ENCODE measurements at regions not wholly inside any gene's neighbourhood (a gene's known extent, or its start where the extent isn't known, plus 50 kb on each side); places are given as distances from the start of the nearest gene placed in this dataset.

DNA sequence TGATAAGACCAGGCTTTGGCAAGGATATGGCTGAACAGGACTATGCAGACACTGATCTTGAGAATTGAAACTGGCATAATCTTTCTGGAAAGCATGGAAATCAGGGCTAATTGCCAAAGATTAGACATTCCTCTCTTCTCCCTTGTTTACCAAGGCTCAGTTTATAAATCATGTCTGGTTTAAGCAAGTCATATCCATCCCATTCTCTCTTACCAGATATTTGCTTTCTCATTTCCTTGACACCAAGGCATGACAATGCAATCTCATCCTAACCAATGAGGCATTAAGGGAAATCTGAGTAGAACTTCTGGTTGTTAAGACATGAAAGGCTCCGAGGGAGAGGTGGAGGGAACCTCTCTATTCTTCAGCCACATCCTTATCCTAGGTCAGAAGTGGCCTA lies 110.3 kb upstream of the CEP85L start:
- no peak for DNase-seq (ENCODE audit: extremely low read depth in 1 of 11, low read depth in 9 of 11, low spot score in 4 of 11)

DNA sequence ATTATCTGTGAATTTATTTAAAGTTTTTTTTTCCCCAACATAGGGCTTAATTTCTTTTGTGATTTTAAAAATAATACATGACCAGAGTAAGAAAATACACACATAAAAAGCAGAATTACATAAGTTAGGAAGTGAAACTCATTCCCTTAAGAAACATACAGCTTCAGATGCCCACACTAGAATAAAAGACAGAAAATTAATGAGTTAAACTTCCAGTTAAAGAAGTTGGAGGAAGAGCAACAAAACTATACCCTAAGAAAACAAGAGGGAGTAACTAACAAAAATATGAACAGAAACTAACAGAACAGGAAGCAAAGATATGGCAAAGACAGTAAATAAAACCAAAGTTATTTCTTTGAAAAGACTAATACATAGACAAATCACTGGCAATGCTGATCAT lies 107.6 kb upstream of the CEP85L start:
- DNase-seq (ENCODE audit: extremely low read depth in 1 of 11, low read depth in 9 of 11, low spot score in 4 of 11), result no peak

DNA sequence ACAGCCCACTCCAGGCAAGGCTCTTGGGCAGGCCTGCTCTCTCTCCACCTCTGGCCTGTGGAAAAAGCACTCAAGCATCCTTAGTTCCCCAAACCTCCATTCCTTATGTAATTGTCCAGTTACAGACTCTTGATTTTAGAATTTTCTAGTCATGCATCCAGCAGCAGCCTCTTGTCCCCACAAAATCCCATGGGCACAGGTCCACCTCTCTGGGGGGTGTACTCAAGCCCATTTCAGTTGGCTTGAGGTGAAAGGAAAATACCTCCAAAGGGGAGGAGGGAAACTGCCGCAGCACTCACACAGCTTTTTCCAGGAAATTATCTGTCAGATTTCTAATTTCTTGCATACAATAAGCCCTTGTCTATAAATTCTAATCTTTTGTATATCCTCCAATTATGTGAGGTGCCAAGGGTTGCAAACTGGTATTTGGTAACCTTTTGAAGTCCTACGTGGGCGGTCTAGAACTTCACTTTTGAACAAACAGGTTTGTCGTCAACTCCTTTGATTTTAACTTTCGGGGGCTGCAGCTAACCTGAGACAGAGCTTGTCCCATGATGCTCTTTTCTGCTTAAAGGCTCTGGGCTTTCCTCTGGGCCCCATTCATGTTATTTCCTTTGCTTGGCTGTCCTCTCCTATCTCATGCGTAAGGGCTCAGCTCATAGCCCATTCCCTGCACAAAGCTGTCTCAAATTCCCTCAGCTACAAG lies 104.7 kb upstream of the CEP85L start:
- DNase-seq (ENCODE audit: extremely low read depth in 1 of 11, low read depth in 9 of 11, low spot score in 4 of 11), result no peak

DNA sequence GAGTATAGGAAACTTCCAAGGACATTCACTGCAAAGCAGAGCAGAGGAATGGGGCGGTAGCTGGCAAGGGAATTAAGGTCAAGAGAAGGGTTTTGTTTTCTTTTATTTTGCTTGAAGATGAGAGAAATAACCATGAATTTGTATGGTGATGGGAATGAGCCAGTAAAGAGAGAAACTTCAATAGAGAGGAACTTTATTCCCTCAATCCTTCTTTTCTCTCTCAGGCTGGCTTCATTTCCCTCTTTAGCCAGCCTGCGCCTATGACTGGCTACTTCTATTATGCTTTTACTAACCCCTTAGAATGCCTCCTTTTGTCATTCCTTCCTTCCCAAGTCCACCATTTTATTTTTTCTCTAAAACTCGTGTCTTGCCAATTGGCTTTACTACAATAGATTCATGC lies 101.4 kb upstream of the CEP85L start:
- no peak for DNase-seq (ENCODE audit: extremely low read depth in 1 of 11, low read depth in 9 of 11, low spot score in 4 of 11)

DNA sequence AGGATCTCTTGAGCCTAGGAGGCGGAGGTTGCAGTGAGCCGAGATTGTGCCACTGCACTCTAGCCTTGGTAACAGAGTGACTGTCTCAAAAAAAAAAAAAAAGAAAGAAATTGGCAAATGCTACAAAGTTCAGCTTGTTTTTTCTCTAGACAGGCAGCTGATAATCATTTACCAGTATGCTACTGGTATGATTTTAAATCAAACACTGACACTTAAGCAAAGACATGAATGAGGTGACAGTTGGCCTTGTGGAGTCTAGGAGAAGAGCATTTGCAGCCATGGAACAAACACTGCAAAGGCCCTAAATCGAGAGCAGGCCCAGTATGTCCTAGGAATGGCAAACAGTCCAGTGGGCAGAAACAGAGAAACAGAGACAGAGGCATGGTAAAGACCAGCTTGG lies 99.7 kb upstream of the CEP85L start:
- DNase-seq (ENCODE audit: extremely low read depth in 1 of 11, low read depth in 9 of 11, low spot score in 4 of 11), result no peak

DNA sequence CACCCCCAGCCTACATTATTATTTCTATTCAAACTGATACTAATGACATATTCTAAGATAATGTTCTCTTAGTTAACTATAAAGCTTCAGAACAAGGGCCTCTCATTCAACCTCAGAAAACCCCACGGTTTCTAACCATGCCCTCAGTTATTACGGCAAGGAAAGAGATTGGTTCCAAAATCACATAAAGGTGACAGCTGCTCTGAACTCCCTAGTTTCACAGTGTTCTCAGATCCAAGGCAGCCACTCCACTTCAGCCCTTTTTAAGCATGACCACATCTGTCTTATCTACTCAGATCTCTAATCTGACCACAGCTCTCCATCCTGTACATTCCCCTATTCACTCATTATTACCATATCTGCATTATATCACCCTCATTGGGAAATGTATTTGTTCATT lies 98.8 kb upstream of the CEP85L start:
- no peak for DNase-seq (ENCODE audit: extremely low read depth in 1 of 11, low read depth in 9 of 11, low spot score in 4 of 11)

DNA sequence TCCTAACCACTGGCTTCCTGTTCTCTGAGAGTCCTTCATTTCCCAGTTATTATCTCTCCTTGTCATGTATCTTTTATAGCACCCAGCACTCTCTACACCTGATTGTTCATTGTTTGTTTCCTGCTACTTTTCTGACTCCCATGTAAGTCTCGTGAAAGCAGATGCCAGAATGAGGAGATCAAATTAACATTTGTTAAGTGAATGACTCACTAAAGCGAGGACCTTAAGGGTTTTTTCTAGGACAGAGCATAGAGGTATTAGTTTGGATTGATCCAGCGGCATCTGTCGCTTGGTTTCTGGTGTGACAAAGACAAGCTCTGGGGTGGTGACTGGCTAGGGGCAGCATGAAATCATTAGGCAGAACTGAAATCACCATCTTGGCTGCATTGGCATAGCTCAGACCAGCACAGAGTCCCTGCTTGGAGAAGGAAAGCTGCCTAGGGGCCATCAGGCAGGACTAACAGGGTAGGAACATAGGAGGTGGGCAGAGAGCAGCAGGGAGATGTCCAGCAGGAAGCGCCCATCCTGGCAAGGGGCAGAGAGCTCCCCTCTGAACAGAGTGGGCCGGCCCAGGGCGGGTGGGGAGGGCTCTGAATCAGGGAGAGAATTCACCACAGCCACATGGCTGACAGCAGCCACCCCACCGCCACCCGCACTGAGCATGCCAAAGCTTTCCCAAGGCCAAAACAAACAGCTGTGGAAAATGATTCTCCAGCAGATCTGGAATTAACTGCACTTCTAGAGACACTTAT lies 97.1 kb upstream of the CEP85L start:
- DNase-seq (ENCODE audit: extremely low read depth in 1 of 11, low read depth in 9 of 11, low spot score in 4 of 11), result no peak

DNA sequence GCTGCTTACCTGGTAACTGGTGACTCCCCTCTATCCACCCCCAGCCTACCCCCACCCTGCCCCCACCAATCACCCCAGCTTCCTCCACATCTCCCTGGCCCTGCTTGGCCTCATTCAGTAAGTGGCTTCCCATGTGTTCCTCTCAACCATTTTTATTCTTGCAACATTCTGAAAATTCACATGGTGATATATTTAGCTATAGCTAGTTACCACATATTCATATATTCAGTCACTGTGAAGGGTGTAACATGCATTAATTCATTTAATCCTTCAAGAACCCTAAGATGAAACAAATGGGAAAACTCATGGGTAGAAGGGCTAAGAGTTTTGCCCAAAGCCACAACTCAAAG lies 95.4 kb upstream of the CEP85L start:
- no peak for DNase-seq (ENCODE audit: extremely low read depth in 1 of 11, low read depth in 9 of 11, low spot score in 4 of 11)

DNA sequence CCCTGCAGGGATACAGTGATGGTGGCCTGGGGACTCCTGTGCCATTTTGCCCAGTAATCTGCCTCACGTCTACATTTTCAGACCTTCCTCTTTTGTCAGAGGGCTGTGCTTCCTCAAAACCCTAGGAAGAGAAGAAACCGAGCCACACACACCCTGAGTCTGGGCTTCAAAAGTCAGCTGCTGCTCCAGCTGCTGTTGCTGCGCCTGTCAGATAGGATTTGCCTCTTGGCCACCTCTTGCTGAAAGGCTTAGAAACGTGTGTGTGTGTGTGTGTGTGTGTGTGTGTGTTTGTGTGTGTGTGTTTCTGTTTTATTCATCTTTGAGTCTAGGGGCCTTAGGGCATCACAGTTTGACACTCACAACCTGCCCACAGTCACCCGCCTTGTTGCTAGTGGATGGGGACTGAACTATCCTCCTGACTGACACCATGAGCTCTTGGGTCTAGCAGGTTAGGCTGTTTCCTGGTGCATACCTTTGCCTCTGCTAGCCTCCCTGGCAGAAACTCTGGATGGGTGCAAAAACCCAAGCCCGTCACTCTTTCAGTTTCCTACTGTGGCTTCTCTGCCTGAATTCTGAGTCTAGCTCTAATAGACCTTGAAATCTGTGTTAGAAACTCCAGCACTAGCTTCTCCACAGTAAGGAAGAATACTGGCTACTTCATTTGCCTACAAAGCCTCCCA lies 94.9 kb upstream of the CEP85L start:
- DNase-seq (ENCODE audit: extremely low read depth in 1 of 11, low read depth in 9 of 11, low spot score in 4 of 11), result no peak

DNA sequence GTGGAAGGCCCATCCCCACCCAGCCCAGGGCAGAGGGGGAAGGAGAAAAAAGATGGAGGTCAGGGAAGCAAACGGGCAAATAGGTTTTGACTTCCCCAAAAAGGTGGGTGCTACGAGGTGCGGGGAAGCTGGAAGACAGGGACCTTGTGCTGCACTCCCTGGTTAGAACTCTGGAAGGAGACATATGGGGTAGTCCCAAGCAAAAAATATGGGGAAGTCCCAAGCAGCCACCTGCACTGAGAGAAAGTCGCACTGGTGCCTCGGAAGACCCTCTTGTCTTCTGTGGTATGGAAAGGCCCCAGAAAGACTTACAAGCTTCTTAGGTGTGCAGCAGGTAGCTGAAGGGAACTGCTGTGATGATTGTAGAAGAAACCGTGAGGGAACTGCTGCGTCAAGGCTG lies 93.8 kb upstream of the CEP85L start:
- no peak for DNase-seq (ENCODE audit: extremely low read depth in 1 of 11, low read depth in 9 of 11, low spot score in 4 of 11)

DNA sequence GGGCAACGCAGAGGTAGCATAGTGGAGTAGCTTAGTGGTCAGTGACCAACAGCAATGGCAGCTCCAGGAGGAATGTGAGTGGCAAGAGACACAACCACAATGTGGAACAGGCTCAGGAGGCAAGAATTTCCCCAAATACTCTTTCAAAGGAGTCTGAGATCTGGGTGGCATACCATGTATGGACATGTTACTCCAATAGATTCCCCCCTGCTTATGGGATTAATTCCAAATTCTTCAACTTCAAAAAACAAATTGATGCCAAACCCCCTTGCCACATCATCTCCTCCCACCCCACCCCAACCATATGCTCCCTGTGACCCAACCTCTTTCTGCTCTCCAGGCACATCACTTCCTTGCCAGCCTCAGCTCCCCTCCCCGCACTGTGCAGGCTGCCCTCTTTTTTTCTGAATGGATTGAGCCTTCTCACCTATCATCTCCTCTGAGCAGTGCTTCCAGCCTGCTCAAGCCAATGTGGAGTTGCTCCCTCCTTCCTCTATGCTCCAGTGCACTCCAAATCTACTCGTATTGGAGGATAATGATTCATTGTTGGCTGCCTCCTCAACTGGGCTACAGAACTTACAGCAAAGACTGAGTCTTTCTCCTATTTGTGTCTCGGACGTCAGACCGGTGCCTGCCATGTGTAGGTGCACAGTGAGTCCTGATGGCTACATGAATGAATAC lies 93.0 kb upstream of the CEP85L start:
- DNase-seq (ENCODE audit: extremely low read depth in 1 of 11, low read depth in 9 of 11, low spot score in 4 of 11), result no peak

DNA sequence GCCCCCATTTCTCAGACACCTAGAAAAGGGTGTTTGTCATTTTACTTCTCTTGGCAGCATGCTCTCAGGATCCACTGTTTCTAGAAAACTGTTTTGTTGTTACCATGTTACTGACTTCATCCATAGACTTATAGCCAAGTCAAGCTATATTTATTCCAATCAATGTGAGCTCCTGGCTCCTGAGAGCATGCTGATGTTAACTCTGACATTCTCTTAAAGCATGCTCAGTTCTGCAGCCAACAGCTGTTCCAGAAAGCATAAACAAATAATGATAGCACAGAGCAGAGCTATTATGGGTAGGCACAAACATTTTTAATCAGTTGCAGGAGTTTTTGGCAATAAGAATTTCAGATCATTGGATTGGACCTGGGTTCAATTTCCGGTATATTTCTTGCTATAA lies 92.4 kb upstream of the CEP85L start:
- no peak for DNase-seq (ENCODE audit: extremely low read depth in 1 of 11, low read depth in 9 of 11, low spot score in 4 of 11)

DNA sequence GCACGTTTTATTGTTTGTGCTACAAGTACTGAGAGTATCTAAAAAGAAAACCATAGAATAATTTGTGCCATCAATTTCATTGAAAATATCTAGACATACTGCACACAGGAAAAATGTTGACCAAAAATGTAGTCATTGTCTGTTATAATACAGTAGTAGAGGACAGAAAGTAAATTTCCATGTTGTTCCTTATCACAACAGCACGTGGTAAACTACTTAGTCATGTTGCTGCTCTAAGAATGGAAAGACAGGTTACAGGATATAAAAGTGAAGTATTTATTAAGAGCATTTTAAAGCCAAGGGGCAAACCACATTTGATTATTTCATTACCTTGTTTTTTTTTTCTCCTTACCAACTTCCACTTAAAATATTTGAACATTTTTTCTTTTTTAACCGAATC lies 89.0 kb upstream of the CEP85L start:
- DNase-seq (ENCODE audit: extremely low read depth in 1 of 11, low read depth in 9 of 11, low spot score in 4 of 11), result no peak

DNA sequence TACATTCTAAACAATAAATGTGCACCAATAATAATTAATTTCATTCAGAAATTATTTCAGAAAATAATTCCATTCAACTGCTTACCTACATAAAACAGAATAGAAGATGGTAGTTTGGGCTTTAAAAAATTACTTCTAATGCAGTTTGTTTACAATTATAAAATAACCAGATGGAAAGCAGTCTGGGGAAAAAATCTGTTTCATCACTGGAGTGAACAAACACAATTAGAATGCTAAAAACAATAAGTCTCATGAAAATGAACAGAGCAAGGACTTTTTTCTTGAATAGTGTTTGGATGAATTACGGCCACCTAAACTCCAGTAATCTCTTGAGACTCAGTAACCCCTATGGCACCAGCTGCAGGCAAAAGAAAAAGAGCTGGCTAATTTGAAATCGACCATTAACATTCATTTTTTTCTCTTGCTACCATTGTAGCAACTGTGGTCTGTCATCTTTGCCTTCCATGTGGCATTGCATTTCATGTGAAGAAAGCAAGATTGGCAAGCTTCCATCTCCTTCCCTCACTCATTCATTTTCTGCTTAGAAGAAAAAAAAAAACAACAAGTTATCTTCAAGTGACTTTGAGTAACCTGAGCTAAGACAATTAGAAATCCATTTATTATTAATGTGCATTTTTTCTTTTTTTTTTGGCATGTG lies 88.4 kb upstream of the CEP85L start:
- DNase-seq (ENCODE audit: extremely low read depth in 1 of 11, low read depth in 9 of 11, low spot score in 4 of 11), result no peak

DNA sequence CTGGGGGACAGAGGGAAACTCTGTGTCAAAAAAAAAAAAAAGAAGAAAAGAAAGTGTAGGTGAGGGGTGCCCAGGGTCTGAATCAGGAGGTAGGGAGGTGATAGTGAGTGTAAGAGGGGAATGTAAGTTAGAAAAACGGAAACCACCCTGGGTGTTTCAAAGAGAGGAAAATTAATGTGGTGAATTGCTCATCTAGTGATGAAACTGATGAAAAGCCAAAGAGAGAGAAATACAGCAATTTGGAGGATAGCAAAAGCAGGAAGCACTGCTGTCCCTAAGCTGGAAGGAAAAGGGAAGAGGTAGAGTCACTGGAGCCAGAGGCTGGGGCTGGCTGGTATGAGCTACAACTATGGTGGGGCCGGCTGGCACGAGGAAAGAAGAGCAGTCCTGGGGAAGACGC lies 85.0 kb upstream of the CEP85L start:
- DNase-seq (ENCODE audit: extremely low read depth in 1 of 11, low read depth in 9 of 11, low spot score in 4 of 11), result no peak

DNA sequence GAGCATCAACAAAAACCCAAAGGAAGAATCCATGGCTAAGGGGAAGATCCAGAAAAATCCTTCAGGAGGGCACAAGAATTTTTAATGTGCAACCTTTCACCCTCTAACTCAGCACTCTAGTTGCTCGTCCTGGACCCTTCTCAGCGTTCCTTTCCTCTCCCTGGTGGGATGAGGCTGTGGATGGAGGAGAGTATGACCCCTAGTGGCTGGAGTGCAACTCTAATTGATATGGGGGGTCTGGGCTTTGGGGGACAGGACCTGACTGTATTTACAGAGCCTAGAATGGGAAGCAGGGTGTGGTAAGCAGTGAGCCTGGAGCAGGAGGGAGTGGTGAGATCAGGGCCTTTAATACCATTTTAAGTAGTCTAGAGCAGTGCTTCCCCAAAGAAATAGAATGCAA lies 83.9 kb upstream of the CEP85L start:
- no peak for DNase-seq (ENCODE audit: extremely low read depth in 1 of 11, low read depth in 9 of 11, low spot score in 4 of 11)

DNA sequence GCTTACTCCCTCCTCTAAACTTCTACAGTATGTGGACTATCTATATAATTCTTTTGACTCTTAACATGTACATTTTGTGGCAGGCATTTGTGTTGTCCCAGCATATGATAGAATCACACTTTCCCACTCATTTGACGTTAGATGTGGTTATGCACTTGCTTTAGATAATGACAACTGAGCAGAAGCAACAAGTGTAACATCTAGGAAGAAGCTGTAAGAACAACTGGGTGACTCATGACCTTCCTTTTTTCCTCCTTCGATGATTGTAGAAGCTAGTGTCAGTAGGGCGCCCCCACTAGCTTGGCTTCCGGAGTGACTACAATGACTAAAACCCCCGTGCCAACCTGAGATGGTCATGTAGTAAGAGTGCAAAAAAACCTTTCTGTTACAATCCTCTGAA lies 74.6 kb upstream of the CEP85L start:
- no peak for DNase-seq (ENCODE audit: extremely low read depth in 1 of 11, low read depth in 9 of 11, low spot score in 4 of 11)

DNA sequence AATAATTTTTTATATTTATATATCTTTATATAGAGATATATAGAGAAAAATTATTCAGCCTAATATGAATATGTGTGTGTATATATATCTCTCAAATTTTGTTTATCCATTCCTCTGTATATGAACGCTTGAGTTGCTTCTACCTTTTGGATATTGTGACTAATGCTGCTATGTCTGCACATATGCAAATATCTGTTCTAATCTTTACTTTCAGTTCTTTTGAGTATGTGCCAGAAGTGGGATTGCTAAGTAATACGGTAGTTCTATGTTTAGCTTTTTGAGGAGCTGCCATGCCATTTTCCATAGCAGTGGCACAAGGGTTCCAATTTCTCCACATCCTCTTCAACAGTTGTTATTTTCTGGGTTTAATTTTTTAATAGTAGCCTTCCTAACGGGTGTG lies 72.8 kb upstream of the CEP85L start:
- no peak for DNase-seq (ENCODE audit: extremely low read depth in 1 of 11, low read depth in 9 of 11, low spot score in 4 of 11)

All from renal cortex interstitium (tissue), 11 donors.